Body of pancreas (tissue), 4 donors: ENCODE measurements at regions not wholly inside any gene's neighbourhood (a gene's known extent, or its start where the extent isn't known, plus 50 kb on each side); places are given as distances from the start of the nearest gene placed in this dataset.

Experiments used
- ATAC-seq: fragments of 150-250 bp; one replicate; pipeline ENCODE4 v1.9.1; 2016
- DNase-seq, 4 donors: peaks; one replicate each; pipeline ENCODE4 v3.0.0-alpha.2; 2019
- H3K27ac ChIP-seq, 4 donors: fragments of 200-600 bp; sonication (generic); 1 replicate in 3 of 4; 2 replicates in 1 of 4; pipeline versions ENCODE4 v1.5.1 to v1.6.1; 2016 to 2019; ENCODE audit warnings: mild to moderate bottlenecking in 1 of 4, mixed read lengths in 1 of 4, moderate library complexity in 1 of 4
- H3K27me3 ChIP-seq, 2 donors: fragments of 200-600 bp; sonication (generic); one replicate each; pipeline ENCODE4 v1.6.0; 2016; ENCODE audit warnings: mild to moderate bottlenecking in 1 of 2
- H3K36me3 ChIP-seq, 2 donors: fragments of 200-600 bp; sonication (generic); replicated peaks in 1 of 2; 2 replicates each; pipeline ENCODE4 v1.5.1; 2016; ENCODE audit warnings: low read depth in 2 of 2; ENCODE audit not compliant: insufficient read depth in 1 of 2
- H3K4me1 ChIP-seq: fragments of 200-600 bp; sonication (generic); one replicate; pipeline ENCODE4 v1.6.0; 2016
- H3K4me3 ChIP-seq, 2 donors: fragments of 200-600 bp; sonication (generic); 1 replicate in 1 of 2; 2 replicates in 1 of 2; pipeline ENCODE4 v1.5.1; 2016 to 2019
- H3K9me3 ChIP-seq, 3 donors: fragments of 200-600 bp; sonication (generic); 1 replicate in 2 of 3; 2 replicates in 1 of 3; pipeline ENCODE4 v1.5.1; 2016
- POLR2A ChIP-seq, 3 donors: fragments of 450-650 bp; IDR thresholded peaks; one replicate each; pipeline ENCODE4 v1.6.1; 2016; ENCODE audit warnings: antibody characterized with exemption in 3 of 3, mild to moderate bottlenecking in 2 of 3
- WGBS, 2 donors: methylation state at CpG; one replicate each; pipeline ENCODE4 v1.1.5; 2017; 5-methylcytosine and 5-hydroxymethylcytosine counted together
- intact Hi-C: fragments of 100-400 bp; cut with DNase I; formaldehyde crosslinking; loops from one replicate; pipeline ENCODE4 v1.15.1; 2023
- TF ChIP-seq, protein P1 (sequence below), 7 experiments: fragments of 450-650 bp in 4 of 7; fragments of 200-600 bp in 3 of 7; sonication (generic) in 3 of 7; IDR thresholded peaks; one replicate each; pipeline ENCODE4 v1.5.1; 2016 to 2019; ENCODE audit warnings: antibody characterized with exemption in 7 of 7

DNA sequence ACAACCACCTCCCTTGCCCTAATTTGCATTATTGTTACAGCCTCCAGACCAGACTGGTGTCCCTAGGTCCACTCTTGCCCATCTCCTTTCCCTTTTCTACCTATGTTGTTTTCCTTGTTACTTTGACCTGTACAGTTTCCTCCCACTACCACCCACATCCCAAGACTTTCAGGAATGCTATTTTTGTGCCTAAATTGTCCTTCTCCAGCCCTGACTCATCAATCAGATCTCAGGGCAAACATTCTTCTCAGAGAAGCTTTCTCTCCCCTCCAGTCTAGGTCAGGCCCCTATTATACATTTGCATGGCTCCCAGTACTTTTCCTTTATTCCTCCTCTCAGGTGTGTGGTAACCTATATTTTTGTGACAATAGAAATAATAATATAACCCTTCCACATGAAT, 241.5 kb downstream of the IGSF11 start:
- no peak overlapping the region for H3K4me3 ChIP-seq
- no peaks in the 10 kb centered on the region for H3K27me3 ChIP-seq
- no peaks in the 10 kb centered on the region for H3K36me3 ChIP-seq
- no peak for DNase-seq
- no peaks in the 10 kb centered on the region for H3K9me3 ChIP-seq
- intact Hi-C loops: no loop called here
- TF ChIP-seq POLR2A (IDR thresholded peaks at IDR 0.05): no peak
- TF ChIP-seq, protein P1, sequence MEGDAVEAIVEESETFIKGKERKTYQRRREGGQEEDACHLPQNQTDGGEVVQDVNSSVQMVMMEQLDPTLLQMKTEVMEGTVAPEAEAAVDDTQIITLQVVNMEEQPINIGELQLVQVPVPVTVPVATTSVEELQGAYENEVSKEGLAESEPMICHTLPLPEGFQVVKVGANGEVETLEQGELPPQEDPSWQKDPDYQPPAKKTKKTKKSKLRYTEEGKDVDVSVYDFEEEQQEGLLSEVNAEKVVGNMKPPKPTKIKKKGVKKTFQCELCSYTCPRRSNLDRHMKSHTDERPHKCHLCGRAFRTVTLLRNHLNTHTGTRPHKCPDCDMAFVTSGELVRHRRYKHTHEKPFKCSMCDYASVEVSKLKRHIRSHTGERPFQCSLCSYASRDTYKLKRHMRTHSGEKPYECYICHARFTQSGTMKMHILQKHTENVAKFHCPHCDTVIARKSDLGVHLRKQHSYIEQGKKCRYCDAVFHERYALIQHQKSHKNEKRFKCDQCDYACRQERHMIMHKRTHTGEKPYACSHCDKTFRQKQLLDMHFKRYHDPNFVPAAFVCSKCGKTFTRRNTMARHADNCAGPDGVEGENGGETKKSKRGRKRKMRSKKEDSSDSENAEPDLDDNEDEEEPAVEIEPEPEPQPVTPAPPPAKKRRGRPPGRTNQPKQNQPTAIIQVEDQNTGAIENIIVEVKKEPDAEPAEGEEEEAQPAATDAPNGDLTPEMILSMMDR (IDR thresholded peaks at IDR 0.05): no peak
- no peak for ATAC-seq
- H3K27ac ChIP-seq: no peak overlapping the region
- H3K4me1 ChIP-seq: no peaks in the 10 kb centered on the region

DNA sequence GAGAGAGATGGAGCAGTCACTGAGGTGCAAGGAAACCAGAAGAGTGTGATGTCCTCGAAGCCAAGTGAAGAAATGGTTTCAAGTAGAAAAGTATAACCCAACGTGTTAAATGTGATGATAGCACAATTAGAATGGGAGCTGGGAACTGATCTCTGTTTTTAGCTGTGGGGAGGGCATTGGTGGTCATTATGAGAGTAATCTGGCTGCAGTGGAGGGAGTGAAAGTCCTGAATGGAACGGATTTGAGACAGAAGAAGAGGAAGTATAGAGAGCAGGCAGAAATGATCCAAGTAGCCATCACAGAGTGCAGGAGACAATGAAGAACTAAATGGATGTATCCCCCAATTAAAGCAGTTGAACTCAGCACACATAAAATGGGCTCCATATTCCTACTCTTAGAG, 235.3 kb downstream of the IGSF11 start:
- no peak for TF ChIP-seq POLR2A (IDR thresholded peaks at IDR 0.05)
- TF ChIP-seq, protein P1 (IDR thresholded peaks at IDR 0.05): no peak
- no peak overlapping the region for H3K4me3 ChIP-seq
- H3K9me3 ChIP-seq: no peaks in the 10 kb centered on the region
- no peaks in the 10 kb centered on the region for H3K36me3 ChIP-seq
- H3K27ac ChIP-seq: no peak overlapping the region
- 73 to 76% methylated on average over 3 of the region's 3 CpGs for WGBS, 2 donors
- peaks cover 20% of the 10 kb centered on the region for H3K4me1 ChIP-seq
- ATAC-seq (no peak), DNase-seq (no peak)
- H3K27me3 ChIP-seq: no peaks in the 10 kb centered on the region
- intact Hi-C loops: no loop called here

DNA sequence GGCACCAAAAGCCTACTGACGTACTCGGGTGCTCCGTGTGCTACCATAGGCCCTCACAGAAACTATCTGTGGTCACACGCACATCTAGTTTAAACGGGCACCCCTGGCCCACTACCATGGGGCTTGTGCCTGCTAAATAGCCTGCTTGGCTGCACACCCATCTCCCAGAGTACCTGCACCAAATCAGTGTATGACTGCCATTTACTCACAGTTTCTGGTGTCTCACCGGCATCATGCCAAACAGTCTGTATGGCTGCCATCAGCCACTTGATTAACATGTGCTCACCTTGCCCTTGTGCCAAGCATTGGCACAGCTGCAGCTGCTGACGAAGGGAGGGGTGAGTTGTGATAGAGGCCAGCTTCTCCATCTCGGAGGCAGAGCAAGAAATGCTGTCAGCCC, 232.7 kb downstream of the IGSF11 start:
- H3K4me1 ChIP-seq: peaks cover 20% of the 10 kb centered on the region
- ATAC-seq (peak; percentile 87), DNase-seq (peak; percentile 84 to 96 (median 90))
- 26 to 49% methylated on average over 8 of the region's 8 CpGs for WGBS, 2 donors
- no peaks in the 10 kb centered on the region for H3K9me3 ChIP-seq
- no peaks in the 10 kb centered on the region for H3K36me3 ChIP-seq
- H3K4me3 ChIP-seq: no peak overlapping the region
- no peak overlapping the region for H3K27ac ChIP-seq
- no peaks in the 10 kb centered on the region for H3K27me3 ChIP-seq
- intact Hi-C loops: no loop called here
- TF ChIP-seq, protein P1 (IDR thresholded peaks at IDR 0.05): no peak
- TF ChIP-seq POLR2A (IDR thresholded peaks at IDR 0.05): no peak

DNA sequence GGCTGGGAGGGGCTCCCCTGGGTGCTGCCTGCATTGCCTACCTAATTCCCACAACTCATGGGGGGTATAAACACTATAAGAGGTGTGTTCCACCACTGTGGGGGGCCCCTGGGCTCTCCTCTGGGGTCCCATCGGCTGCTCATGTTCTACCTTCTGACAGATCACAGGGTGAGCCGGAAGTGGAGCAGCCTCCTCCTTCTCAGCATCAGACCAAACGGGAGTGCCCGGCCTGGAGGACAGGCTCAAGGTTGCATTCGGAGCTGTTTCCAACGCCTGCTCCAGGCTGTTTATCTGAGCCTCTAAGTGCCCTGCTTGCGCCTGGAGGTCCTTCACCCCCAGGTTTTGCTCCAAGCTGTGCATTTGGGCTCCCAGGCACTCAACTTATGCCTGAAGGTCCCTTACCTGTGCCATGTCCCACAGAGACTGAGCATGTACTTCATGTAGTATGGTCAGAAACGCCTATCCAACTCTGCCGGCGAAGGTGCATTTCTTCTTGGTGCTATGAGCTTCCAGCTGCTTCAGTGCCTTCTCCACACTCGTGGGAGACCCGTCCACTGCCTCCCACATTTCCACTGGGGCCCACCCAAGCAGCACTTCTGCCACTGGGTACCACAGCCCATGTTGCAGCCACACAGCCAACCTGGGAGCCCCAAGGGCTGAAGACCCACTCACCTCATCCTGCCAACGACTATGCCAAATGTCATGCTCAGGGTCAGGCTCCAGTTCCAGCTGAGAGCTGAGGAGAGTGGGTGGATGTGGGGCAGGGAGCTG, 232.1 kb downstream of the IGSF11 start:
- 27 to 55% methylated on average over 9 to 13 of the region's 13 CpGs for WGBS, 2 donors
- Histone ChIP-seq H3K4me3 (no peak overlapping the region), H3K9me3 (no peaks in the 10 kb centered on the region), H3K36me3 (no peaks in the 10 kb centered on the region), H3K27ac (no peak overlapping the region), H3K27me3 (no peaks in the 10 kb centered on the region), H3K4me1 (peaks cover 20% of the 10 kb centered on the region)
- intact Hi-C loops: no loop called here
- TF ChIP-seq, protein P1 (IDR thresholded peaks at IDR 0.05): no peak
- TF ChIP-seq POLR2A (IDR thresholded peaks at IDR 0.05): no peak
- DNase-seq (peak in 3 of 4 donors; percentile 20 to 49 (median 32)), ATAC-seq (peak; percentile 45)

DNA sequence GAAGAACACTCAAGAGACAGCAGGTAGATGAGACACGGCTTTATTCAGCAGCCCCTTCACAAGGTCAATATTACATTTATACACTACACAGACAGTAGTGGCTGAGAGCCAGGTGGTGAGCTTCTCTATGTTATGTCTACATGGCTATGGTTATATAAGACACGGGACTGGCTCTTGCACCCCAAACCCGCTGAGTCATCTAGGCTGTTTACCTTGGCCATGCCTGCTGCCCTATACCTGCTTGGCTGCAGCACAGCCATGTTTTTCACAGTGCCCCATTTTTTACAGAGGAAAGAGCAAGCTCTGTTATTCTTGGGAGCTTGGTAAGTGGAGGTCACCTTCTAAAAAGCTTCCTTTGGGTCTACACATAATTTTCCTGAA, 231.6 kb downstream of the IGSF11 start:
- H3K27me3 ChIP-seq: no peaks in the 10 kb centered on the region
- DNase-seq (peak; percentile 27 to 75 (median 51)), ATAC-seq (peak; percentile 70)
- H3K4me1 ChIP-seq: peaks cover 20% of the 10 kb centered on the region
- H3K9me3 ChIP-seq: no peaks in the 10 kb centered on the region
- no peak overlapping the region for H3K4me3 ChIP-seq
- intact Hi-C loops: no loop called here
- WGBS, 2 donors: 23 to 40% methylated on average over 3 of the region's 3 CpGs
- H3K36me3 ChIP-seq: no peaks in the 10 kb centered on the region
- TF ChIP-seq, protein P1 (IDR thresholded peaks at IDR 0.05): no peak
- no peak for TF ChIP-seq POLR2A (IDR thresholded peaks at IDR 0.05)
- H3K27ac ChIP-seq: no peak overlapping the region
